Thyroid gland (tissue), 4 donors: ENCODE measurements at regions not wholly inside any gene's neighbourhood (a gene's known extent, or its start where the extent isn't known, plus 50 kb on each side); places are given as distances from the start of the nearest gene placed in this dataset.

ENCODE experiments used
- POLR2A ChIP-seq, 2 donors: fragments of 450-650 bp; IDR thresholded peaks; one replicate each; pipeline ENCODE4 v1.6.1; 2017; ENCODE audit warnings: antibody characterized with exemption in 2 of 2, mild to moderate bottlenecking in 2 of 2, moderate library complexity in 1 of 2
- TF ChIP-seq, protein P1 (sequence below), 6 experiments: fragments of 200-600 bp in 3 of 6; fragments of 450-650 bp in 3 of 6; sonication (generic) in 3 of 6; IDR thresholded peaks; one replicate each; pipeline ENCODE4 v1.5.1; 2016 to 2019; ENCODE audit warnings: antibody characterized with exemption in 6 of 6, mild to moderate bottlenecking in 2 of 6, inconsistent platforms in 1 of 6, moderate library complexity in 1 of 6

DNA sequence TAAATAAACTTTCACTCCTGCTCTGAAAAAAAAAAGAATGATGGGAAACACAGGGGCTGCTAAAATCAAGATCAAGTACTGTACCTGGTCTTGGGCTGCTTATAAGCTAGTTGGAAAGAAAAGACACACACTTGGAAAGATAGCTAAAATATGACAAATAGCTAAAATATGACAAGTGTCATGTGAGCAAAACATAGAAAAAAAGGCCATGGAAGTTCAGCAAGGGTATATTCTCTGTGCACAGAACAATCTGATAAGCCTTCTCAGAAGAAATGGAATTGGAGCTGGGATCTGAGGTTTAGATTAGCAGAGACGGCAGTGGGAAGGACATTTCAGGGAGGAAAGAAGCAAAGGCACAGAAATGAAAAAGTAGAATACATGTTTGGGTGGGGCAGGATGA, 126.2 kb upstream of the PMCH start:
- TF ChIP-seq, protein P1, sequence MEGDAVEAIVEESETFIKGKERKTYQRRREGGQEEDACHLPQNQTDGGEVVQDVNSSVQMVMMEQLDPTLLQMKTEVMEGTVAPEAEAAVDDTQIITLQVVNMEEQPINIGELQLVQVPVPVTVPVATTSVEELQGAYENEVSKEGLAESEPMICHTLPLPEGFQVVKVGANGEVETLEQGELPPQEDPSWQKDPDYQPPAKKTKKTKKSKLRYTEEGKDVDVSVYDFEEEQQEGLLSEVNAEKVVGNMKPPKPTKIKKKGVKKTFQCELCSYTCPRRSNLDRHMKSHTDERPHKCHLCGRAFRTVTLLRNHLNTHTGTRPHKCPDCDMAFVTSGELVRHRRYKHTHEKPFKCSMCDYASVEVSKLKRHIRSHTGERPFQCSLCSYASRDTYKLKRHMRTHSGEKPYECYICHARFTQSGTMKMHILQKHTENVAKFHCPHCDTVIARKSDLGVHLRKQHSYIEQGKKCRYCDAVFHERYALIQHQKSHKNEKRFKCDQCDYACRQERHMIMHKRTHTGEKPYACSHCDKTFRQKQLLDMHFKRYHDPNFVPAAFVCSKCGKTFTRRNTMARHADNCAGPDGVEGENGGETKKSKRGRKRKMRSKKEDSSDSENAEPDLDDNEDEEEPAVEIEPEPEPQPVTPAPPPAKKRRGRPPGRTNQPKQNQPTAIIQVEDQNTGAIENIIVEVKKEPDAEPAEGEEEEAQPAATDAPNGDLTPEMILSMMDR (IDR thresholded peaks at IDR 0.05): no peak
- no peak for TF ChIP-seq POLR2A (IDR thresholded peaks at IDR 0.05)
